NT2/D1 (cell line): ENCODE measurements at regions not wholly inside any gene's neighbourhood (a gene's known extent, or its start where the extent isn't known, plus 50 kb on each side); places are given as distances from the start of the nearest gene placed in this dataset.

ENCODE experiments used
- SUZ12 ChIP-seq: IDR thresholded peaks from 2 replicates; pipeline ENCODE4 v1.6.1; 2011; ENCODE audit not compliant: insufficient read length, insufficient read depth; ENCODE audit errors: extremely low read depth
- YY1 ChIP-seq: IDR thresholded peaks from 2 replicates; pipeline ENCODE4 v1.6.1; 2011; ENCODE audit not compliant: insufficient read length, insufficient read depth
- ZNF274 ChIP-seq: IDR thresholded peaks from 2 replicates; pipeline ENCODE4 v1.6.1; 2011; ENCODE audit warnings: mild to moderate bottlenecking, low read depth, low read length

DNA sequence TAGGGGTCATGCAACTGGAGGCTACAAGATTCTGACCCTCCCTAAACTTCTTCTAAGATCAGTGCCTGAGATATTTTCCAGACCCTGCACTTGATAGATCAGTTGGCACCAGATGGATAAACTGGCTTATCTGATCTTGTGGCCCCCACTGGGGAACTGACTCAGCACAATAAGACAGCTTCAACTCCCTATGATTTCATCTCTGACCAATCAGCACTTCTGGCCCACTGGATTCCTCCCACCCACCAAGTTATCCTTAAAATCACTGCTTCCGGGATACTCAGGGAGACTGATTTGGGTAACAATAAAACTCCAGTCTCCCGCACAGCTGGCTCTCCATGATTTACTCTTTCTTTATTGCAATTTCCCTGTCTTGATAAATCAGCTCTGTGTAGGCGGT is 2180.4 kb upstream of the WWC1 start:
- no peak for TF ChIP-seq ZNF274
- no peak for TF ChIP-seq SUZ12
- no peak for TF ChIP-seq YY1
